ENCODE measurements at regions not wholly inside any gene's neighbourhood (a gene's known extent, or its start where the extent isn't known, plus 50 kb on each side); places are given as distances from the start of the nearest gene placed in this dataset.
"Not testable (repeated sequence)": the region's sequence is repeated elsewhere in the genome, so short reads cannot be mapped to it uniquely, and the experiment has no call there.

- no peak for DNase-seq (ENCODE audit: low read depth)
Observed at GRCh38 chr4:78660559-78660958, 109.0 kb downstream of the ANXA3 start.

GRCh38 chr4:78661086-78661690, 109.6 kb downstream of the ANXA3 start:
- no peak for DNase-seq (ENCODE audit: low read depth)

- DNase-seq (ENCODE audit: low read depth) = no peak
Observed at GRCh38 chr4:78661921-78662521, 110.5 kb downstream of the ANXA3 start.

- no peak for DNase-seq (ENCODE audit: low read depth)
Observed at GRCh38 chr4:78662658-78663057, 111.1 kb downstream of the ANXA3 start.

GRCh38 chr4:78664296-78664695, 111.9 kb upstream of the BMP2K start:
- DNase-seq (ENCODE audit: low read depth) = not testable (repeated sequence)

- DNase-seq (ENCODE audit: low read depth) = no peak
Observed at GRCh38 chr4:78665216-78665770, 110.9 kb upstream of the BMP2K start.

- DNase-seq (ENCODE audit: low read depth) = no peak
Observed at GRCh38 chr4:78666830-78667258, 109.3 kb upstream of the BMP2K start.

- no peak for DNase-seq (ENCODE audit: low read depth)
Observed at GRCh38 chr4:78667325-78667724, 108.8 kb upstream of the BMP2K start.

GRCh38 chr4:78667764-78668163, 108.4 kb upstream of the BMP2K start:
- no peak for DNase-seq (ENCODE audit: low read depth)

- no peak for DNase-seq (ENCODE audit: low read depth)
Observed at GRCh38 chr4:78669453-78669852, 106.7 kb upstream of the BMP2K start.

- DNase-seq (ENCODE audit: low read depth) = no peak
Observed at GRCh38 chr4:78671903-78672815, 104.0 kb upstream of the BMP2K start.

GRCh38 chr4:78673337-78673736, 102.8 kb upstream of the BMP2K start:
- DNase-seq (ENCODE audit: low read depth) = no peak

- DNase-seq (ENCODE audit: low read depth) = no peak
Observed at GRCh38 chr4:78675325-78675724, 100.8 kb upstream of the BMP2K start.

GRCh38 chr4:78682070-78682469, 94.1 kb upstream of the BMP2K start:
- no peak for DNase-seq (ENCODE audit: low read depth)

GRCh38 chr4:78683352-78683751, 92.8 kb upstream of the BMP2K start:
- DNase-seq (ENCODE audit: low read depth) = no peak

- no peak for DNase-seq (ENCODE audit: low read depth)
Observed at GRCh38 chr4:78684325-78685079, 91.6 kb upstream of the BMP2K start.

- DNase-seq (ENCODE audit: low read depth) = no peak
Observed at GRCh38 chr4:78687818-78688217, 88.3 kb upstream of the BMP2K start.

GRCh38 chr4:78688366-78688765, 87.8 kb upstream of the BMP2K start:
- no peak for DNase-seq (ENCODE audit: low read depth)

GRCh38 chr4:78689261-78689660, 86.9 kb upstream of the BMP2K start:
- DNase-seq (ENCODE audit: low read depth) = no peak

GRCh38 chr4:78689700-78690323, 86.3 kb upstream of the BMP2K start:
- DNase-seq (ENCODE audit: low read depth) = peak; percentile 5

GRCh38 chr4:78691334-78691754, 84.8 kb upstream of the BMP2K start:
- no peak for DNase-seq (ENCODE audit: low read depth)

Data from Daoy (cell line).